ENCODE measurements at regions not wholly inside any gene's neighbourhood (a gene's known extent, or its start where the extent isn't known, plus 50 kb on each side); places are given as distances from the start of the nearest gene placed in this dataset.

GRCh38 chrX:4451591-4451990 lies 738.1 kb upstream of the PRKX start:
- no peak for DNase-seq

GRCh38 chrX:4450177-4450576 lies 736.7 kb upstream of the PRKX start:
- DNase-seq = no peak

GRCh38 chrX:4435905-4436304 lies 722.5 kb upstream of the PRKX start:
- DNase-seq = no peak

GRCh38 chrX:4397471-4397870 lies 684.0 kb upstream of the PRKX start:
- DNase-seq = no peak

- DNase-seq = no peak
Measured at GRCh38 chrX:4382273-4382672, 668.8 kb upstream of the PRKX start.

- no peak for DNase-seq
Measured at GRCh38 chrX:4380710-4381109, 667.3 kb upstream of the PRKX start.

- DNase-seq = no peak
Measured at GRCh38 chrX:4379071-4379470, 665.6 kb upstream of the PRKX start.

- DNase-seq = peak in 1 of 2 experiments; percentile 14
Measured at GRCh38 chrX:4373791-4374190, 660.3 kb upstream of the PRKX start.

GRCh38 chrX:4358577-4358976 lies 645.1 kb upstream of the PRKX start:
- DNase-seq = no peak

- DNase-seq = no peak
Measured at GRCh38 chrX:4322916-4323315, 609.5 kb upstream of the PRKX start.

GRCh38 chrX:4320436-4320947 lies 607.0 kb upstream of the PRKX start:
- no peak for DNase-seq

- no peak for DNase-seq
Measured at GRCh38 chrX:4315891-4316290, 602.4 kb upstream of the PRKX start.

- DNase-seq = no peak
Measured at GRCh38 chrX:4314586-4314985, 601.1 kb upstream of the PRKX start.

GRCh38 chrX:4277122-4277521 lies 563.7 kb upstream of the PRKX start:
- peak in 1 of 2 experiments; percentile 22 for DNase-seq

- no peak for DNase-seq
Measured at GRCh38 chrX:4268676-4269075, 555.2 kb upstream of the PRKX start.

- DNase-seq = no peak
Measured at GRCh38 chrX:4265036-4265435, 551.6 kb upstream of the PRKX start.

- DNase-seq = no peak
Measured at GRCh38 chrX:4263030-4263803, 549.8 kb upstream of the PRKX start.

GRCh38 chrX:4253092-4253491 lies 539.6 kb upstream of the PRKX start:
- peak in 1 of 2 experiments; percentile 17 for DNase-seq

- DNase-seq = no peak
Measured at GRCh38 chrX:4249401-4249800, 536.0 kb upstream of the PRKX start.

GRCh38 chrX:4243759-4244158 lies 530.3 kb upstream of the PRKX start:
- no peak for DNase-seq

- no peak for DNase-seq
Measured at GRCh38 chrX:4240541-4241194, 527.2 kb upstream of the PRKX start.

GRCh38 chrX:4239650-4240540 lies 526.4 kb upstream of the PRKX start:
- DNase-seq = no peak

GRCh38 chrX:4238916-4239315 lies 525.5 kb upstream of the PRKX start:
- DNase-seq = no peak
